AG10803 (cell line): ENCODE measurements at regions not wholly inside any gene's neighbourhood (a gene's known extent, or its start where the extent isn't known, plus 50 kb on each side); places are given as distances from the start of the nearest gene placed in this dataset.

Experiments used
- DNase-seq: peaks from one replicate; pipeline ENCODE4 v3.0.0; 2010; ENCODE audit warnings: low read depth
- H3K4me3 ChIP-seq: 2 replicates; pipeline ENCODE4 v1.5.1; 2011; ENCODE audit warnings: mild to moderate bottlenecking, low read length, control low read depth
- TF ChIP-seq, protein P1 (sequence below): conservative IDR thresholded peaks from 2 replicates; pipeline ENCODE4 v1.5.1; 2011; ENCODE audit warnings: mild to moderate bottlenecking, low read length, control low read depth, inconsistent platforms

- H3K4me3 ChIP-seq = no peak overlapping the region
- TF ChIP-seq, protein P1, sequence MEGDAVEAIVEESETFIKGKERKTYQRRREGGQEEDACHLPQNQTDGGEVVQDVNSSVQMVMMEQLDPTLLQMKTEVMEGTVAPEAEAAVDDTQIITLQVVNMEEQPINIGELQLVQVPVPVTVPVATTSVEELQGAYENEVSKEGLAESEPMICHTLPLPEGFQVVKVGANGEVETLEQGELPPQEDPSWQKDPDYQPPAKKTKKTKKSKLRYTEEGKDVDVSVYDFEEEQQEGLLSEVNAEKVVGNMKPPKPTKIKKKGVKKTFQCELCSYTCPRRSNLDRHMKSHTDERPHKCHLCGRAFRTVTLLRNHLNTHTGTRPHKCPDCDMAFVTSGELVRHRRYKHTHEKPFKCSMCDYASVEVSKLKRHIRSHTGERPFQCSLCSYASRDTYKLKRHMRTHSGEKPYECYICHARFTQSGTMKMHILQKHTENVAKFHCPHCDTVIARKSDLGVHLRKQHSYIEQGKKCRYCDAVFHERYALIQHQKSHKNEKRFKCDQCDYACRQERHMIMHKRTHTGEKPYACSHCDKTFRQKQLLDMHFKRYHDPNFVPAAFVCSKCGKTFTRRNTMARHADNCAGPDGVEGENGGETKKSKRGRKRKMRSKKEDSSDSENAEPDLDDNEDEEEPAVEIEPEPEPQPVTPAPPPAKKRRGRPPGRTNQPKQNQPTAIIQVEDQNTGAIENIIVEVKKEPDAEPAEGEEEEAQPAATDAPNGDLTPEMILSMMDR = no peak
- no peak for DNase-seq
These were observed 63.3 kb upstream of the CHST15 start for GRCh38 chr10:124156524-124157260.

DNA sequence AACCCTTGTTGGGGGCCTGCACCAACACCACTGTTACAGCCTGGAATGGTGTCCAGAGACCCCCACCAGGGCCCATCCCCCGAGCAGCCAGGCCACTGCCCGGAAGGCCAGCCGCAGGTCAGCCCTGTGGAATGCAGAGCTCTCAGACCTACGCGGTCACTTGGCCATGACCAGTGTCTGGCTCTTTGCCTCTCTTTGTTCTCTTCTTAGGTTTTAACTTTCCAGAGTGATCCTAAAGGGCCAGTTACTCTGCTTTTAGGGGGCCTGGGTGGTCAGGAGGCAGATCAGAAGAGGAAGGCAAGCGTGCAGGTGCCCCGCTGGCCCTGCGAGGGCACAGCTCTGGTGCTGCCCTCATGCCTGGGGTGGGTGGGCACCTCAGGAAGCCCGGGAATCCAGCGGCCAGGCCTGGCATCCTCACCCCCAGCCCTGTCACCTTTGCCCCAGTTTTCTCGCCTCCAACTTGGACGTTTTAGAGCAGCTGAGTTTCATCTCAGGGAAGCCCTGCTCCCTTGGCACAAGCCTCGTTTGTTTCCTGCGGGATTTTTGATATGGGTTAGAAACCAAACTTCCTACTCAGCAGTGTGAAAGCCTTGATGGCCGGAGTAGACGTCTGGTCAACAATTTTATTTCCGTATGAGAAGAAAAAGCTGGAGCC lies 62.5 kb upstream of the CHST15 start:
- TF ChIP-seq, protein P1 = no peak
- H3K4me3 ChIP-seq = no peak overlapping the region
- DNase-seq = no peak

DNA sequence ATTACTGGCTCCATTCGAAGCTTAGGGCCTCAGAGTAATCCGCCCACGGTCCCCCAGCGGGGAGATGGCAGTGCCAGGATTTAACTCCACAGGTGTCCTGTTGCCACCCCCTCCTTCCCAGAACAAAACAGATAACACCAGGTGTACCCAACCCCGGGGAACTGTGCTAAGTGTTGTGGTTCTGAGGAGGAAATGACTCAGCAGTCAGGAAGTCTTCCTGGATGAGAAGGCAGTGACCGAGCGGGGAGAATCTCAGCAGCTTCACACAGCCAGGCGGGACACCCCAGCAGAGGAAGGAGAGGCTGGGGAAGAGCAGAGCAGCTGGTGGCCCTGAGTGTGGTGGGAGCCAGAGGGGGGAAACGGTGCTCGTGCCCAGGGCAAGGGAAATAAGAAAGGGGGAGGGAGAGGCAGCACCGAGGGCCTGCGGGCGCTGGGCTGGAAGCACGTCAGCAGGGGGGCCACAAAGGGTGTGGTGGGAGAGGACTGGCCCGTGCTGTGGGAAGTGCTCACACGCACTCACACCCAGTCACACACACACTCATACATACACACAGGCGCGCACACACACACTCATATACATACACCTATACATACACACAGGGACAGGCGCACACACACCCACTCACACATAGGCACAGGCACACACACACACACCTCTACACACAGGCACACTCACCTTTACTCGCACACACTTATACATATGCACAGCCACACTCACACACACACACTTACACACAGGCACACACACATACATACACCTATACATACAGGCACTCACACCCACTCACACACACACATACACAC lies 59.8 kb upstream of the CHST15 start:
- TF ChIP-seq, protein P1 = no peak
- DNase-seq = peak; percentile 76
- no peak overlapping the region for H3K4me3 ChIP-seq

GRCh38 chr10:124152139-124153022 lies 59.0 kb upstream of the CHST15 start:
- TF ChIP-seq, protein P1 = no peak
- peak; percentile 85 for DNase-seq
- H3K4me3 ChIP-seq = peak overlapping the region; percentile 12; the same call in 1 of the 2 replicates

DNA sequence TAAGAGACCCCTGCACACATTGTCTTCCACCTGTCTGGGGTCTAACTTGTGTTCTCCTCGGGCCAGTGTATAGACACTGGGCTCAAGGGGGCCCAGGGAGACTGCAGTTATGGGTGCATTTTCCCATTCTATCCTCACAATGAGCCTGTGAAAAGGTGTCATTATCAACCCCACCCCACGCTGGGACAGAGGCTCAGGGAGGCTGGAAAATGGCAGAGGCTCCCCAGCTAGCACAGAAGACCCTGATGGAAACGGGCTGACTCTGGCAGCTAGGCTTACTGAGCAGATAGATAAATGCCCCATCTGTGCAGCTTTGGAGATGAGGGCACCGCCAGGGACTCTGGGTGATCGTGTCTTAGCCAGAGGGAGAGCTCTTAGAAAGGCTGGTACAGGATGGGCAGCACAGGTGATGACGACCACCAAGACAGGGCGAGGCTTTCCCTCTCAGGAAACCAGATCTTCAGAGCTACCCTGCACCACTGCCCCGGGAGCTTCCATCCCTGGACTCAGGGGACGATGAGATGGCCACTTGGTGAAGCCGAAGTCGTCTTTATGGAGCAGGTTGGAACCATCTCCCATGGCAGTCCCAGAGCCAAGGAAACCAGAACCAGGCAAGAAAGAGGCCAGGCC lies 58.2 kb upstream of the CHST15 start:
- no peak for DNase-seq
- no peak overlapping the region for H3K4me3 ChIP-seq
- TF ChIP-seq, protein P1 = no peak

DNA sequence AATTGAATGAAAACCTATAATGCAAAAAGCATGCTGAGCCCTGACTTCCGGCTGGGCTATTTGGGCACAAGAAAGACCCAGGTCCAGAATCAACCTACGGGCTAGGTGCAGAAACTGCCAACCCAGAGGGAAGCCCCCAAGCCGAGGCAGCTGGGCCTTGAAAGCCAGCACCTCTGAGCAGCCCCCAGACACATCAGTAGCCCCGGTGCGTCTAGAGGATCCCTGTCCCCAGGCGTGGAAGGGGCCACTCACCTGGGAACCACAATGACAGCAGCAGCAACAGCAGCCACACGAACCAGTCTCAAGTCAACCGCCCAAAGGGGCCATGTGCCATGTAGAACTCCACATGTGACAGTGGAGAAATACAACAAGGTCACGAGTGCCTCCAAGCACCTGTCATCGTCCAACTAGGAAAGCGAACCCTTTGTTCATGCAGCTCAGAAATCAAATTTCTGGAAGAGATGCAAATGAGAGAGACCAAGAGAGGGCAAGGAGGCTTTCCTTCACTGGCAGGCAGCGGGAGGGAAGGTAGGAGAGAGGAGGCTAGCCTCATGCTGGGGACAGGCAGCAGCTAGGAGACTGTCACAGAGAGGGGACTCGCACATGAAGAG lies 57.5 kb upstream of the CHST15 start:
- TF ChIP-seq, protein P1 = no peak
- DNase-seq = no peak
- no peak overlapping the region for H3K4me3 ChIP-seq
